OCI-LY7 (cell line): ENCODE measurements at regions not wholly inside any gene's neighbourhood (a gene's known extent, or its start where the extent isn't known, plus 50 kb on each side); places are given as distances from the start of the nearest gene placed in this dataset.

Source experiments
- BruUV-seq: library from RNA; stranded (reverse); fragments of 400-500 nt; replicated peaks from 2 replicates; lab custom pipeline; 2021; lab: Mats Ljungman, UMichigan
- CTCF ChIA-PET: fragments of 300-600 bp; sonication (Branson Sonifier 250); formaldehyde crosslinking; loops from one replicate; lab custom pipeline; 2022; ENCODE audit warnings: antibody characterized with exemption; ENCODE audit not compliant: unreplicated experiment; lab: Charles Lee
- POLR2A ChIA-PET: fragments of 300-600 bp; sonication (Branson Sonifier 250); formaldehyde crosslinking; loops from one replicate; lab custom pipeline; 2022; ENCODE audit warnings: antibody characterized with exemption; lab: Charles Lee
- DNase-seq: peaks from one replicate; pipeline ENCODE4 v3.0.0-alpha.2; 2015; ENCODE audit warnings: low spot score
- H2AFZ ChIP-seq: fragments of 200-600 bp; sonication (generic), shearing (Covaris generic); 2 replicates; pipeline ENCODE4 v1.6.1; 2014; ENCODE audit warnings: mild to moderate bottlenecking, antibody characterized with exemption, low read length, moderate library complexity
- H3K27ac ChIP-seq: fragments of 200-600 bp; sonication (generic); 2 replicates; pipeline ENCODE4 v1.5.1; 2014; ENCODE audit warnings: mixed run types, low read depth, mild to moderate bottlenecking, moderate library complexity, low read length, inconsistent platforms; ENCODE audit not compliant: poor library complexity, severe bottlenecking
- H3K36me3 ChIP-seq: fragments of 200-600 bp; sonication (generic); 2 replicates; pipeline ENCODE4 v1.6.1; 2014; ENCODE audit warnings: mild to moderate bottlenecking, antibody characterized with exemption, low read length, moderate library complexity, mixed read lengths; ENCODE audit not compliant: insufficient read depth
- H3K4me1 ChIP-seq: fragments of 200-600 bp; sonication (generic); 2 replicates; pipeline ENCODE4 v1.5.1; 2014; ENCODE audit warnings: mild to moderate bottlenecking, low read length; ENCODE audit not compliant: insufficient read depth, poor library complexity, severe bottlenecking
- H3K4me2 ChIP-seq: fragments of 200-600 bp; sonication (generic); 2 replicates; pipeline ENCODE4 v1.6.1; 2014; ENCODE audit warnings: mild to moderate bottlenecking, low read length
- H3K4me3 ChIP-seq: fragments of 200-600 bp; sonication (generic); 2 replicates; pipeline ENCODE4 v1.5.1; 2014; ENCODE audit warnings: mild to moderate bottlenecking, low read depth, low read length; ENCODE audit not compliant: poor library complexity, severe bottlenecking
- H3K79me2 ChIP-seq: fragments of 200-600 bp; sonication (generic); 2 replicates; pipeline ENCODE4 v1.6.1; 2016; ENCODE audit warnings: low read depth, mild to moderate bottlenecking, low read length, moderate library complexity, mixed read lengths; ENCODE audit not compliant: insufficient read depth
- H3K9me2 ChIP-seq: fragments of 200-600 bp; sonication (generic); 2 replicates; pipeline ENCODE4 v1.6.1; 2016; ENCODE audit warnings: mild to moderate bottlenecking, low read length, mixed read lengths; ENCODE audit not compliant: insufficient read depth
- H3K9me3 ChIP-seq: fragments of 200-600 bp; sonication (generic); 2 replicates; pipeline ENCODE4 v1.6.1; 2014; ENCODE audit warnings: mild to moderate bottlenecking, mixed run types, low read length, mixed read lengths
- H4K20me1 ChIP-seq: fragments of 200-600 bp; sonication (generic); 2 replicates; pipeline ENCODE4 v1.6.1; 2014; ENCODE audit warnings: mild to moderate bottlenecking, antibody characterized with exemption, low read length, moderate library complexity, mixed read lengths; ENCODE audit not compliant: insufficient read depth
- CTCF ChIP-seq: fragments of 200-600 bp; sonication (generic); conservative IDR thresholded peaks from 2 replicates; pipeline ENCODE4 v1.5.1; 2014; ENCODE audit warnings: mild to moderate bottlenecking, antibody characterized with exemption, low read length, moderate library complexity, mixed read lengths
- EZH2phosphoT487 ChIP-seq: fragments of 200-600 bp; sonication (generic); IDR thresholded peaks from 2 replicates; pipeline ENCODE4 v1.6.1; 2018; ENCODE audit warnings: low read depth, borderline replicate concordance, mild to moderate bottlenecking, mixed run types, antibody characterized with exemption, low read length, moderate library complexity, mixed read lengths
- intact Hi-C: fragments of 100-400 bp; cut with micrococcal nuclease; formaldehyde crosslinking; loops from one replicate; pipeline ENCODE4 v1.10.0; 2022; ENCODE audit not compliant: unreplicated experiment

GRCh38 chr13:90769387-90769786, 578.1 kb upstream of the MIR17HG start:
- intact Hi-C loops: no loop called here
- no peak overlapping the region for H3K27ac ChIP-seq
- H3K79me2 ChIP-seq: no peaks in the 10 kb centered on the region
- H3K9me3 ChIP-seq: no peaks in the 10 kb centered on the region
- no peaks in the 10 kb centered on the region for H3K4me1 ChIP-seq
- no peaks in the 10 kb centered on the region for H4K20me1 ChIP-seq
- no peaks in the 10 kb centered on the region for H3K36me3 ChIP-seq
- ChIA-PET CTCF (no interaction called here), POLR2A (interaction anchor here (0.6 to 1.0 kb wide), 2 partner anchors 9 to 495 kb away, joined by 3 read pairs; no protein-coding TSS in a partner anchor)
- H2AFZ ChIP-seq: no peak overlapping the region
- no peak for DNase-seq
- no peak for TF ChIP-seq EZH2phosphoT487
- TF ChIP-seq CTCF: no peak
- H3K9me2 ChIP-seq: no peaks in the 10 kb centered on the region
- no peak overlapping the region for H3K4me3 ChIP-seq
- no TSS peak for BruUV-seq
- no peak overlapping the region for H3K4me2 ChIP-seq

GRCh38 chr13:90770334-90770733, 577.2 kb upstream of the MIR17HG start:
- Histone ChIP-seq H3K4me2 (no peak overlapping the region), H2AFZ (no peak overlapping the region), H3K9me3 (no peaks in the 10 kb centered on the region), H3K79me2 (no peaks in the 10 kb centered on the region), H3K4me3 (no peak overlapping the region), H3K4me1 (no peaks in the 10 kb centered on the region), H3K9me2 (no peaks in the 10 kb centered on the region), H3K27ac (no peak overlapping the region), H4K20me1 (no peaks in the 10 kb centered on the region), H3K36me3 (no peaks in the 10 kb centered on the region)
- TF ChIP-seq CTCF: no peak
- TF ChIP-seq EZH2phosphoT487: no peak
- CTCF ChIA-PET: no interaction called here
- POLR2A ChIA-PET: interaction anchor here (0.6 kb wide), 1 partner anchor 490 kb away, joined by 3 read pairs; no protein-coding TSS in a partner anchor
- DNase-seq: no peak
- intact Hi-C loops: no loop called here
- BruUV-seq: no TSS peak

- no peaks in the 10 kb centered on the region for H3K9me3 ChIP-seq
- DNase-seq: no peak
- no peaks in the 10 kb centered on the region for H3K36me3 ChIP-seq
- no TSS peak for BruUV-seq
- no peak overlapping the region for H2AFZ ChIP-seq
- no peaks in the 10 kb centered on the region for H4K20me1 ChIP-seq
- no peak for TF ChIP-seq CTCF
- no peak for TF ChIP-seq EZH2phosphoT487
- H3K4me2 ChIP-seq: no peak overlapping the region
- POLR2A ChIA-PET: interaction anchor here (0.8 to 1.0 kb wide), 2 partner anchors 15 to 18 kb away, joined by 3 read pairs; no protein-coding TSS in a partner anchor
- H3K79me2 ChIP-seq: no peaks in the 10 kb centered on the region
- no peaks in the 10 kb centered on the region for H3K4me1 ChIP-seq
- intact Hi-C loops: no loop called here
- no peak overlapping the region for H3K4me3 ChIP-seq
- no peak overlapping the region for H3K27ac ChIP-seq
- no peaks in the 10 kb centered on the region for H3K9me2 ChIP-seq
- CTCF ChIA-PET: no interaction called here
Measured at GRCh38 chr13:90773681-90774080, 573.8 kb upstream of the MIR17HG start.
